HL-60 (cell line): ENCODE measurements at regions not wholly inside any gene's neighbourhood (a gene's known extent, or its start where the extent isn't known, plus 50 kb on each side); places are given as distances from the start of the nearest gene placed in this dataset.
"Not testable (repeated sequence)": the region's sequence is repeated elsewhere in the genome, so short reads cannot be mapped to it uniquely, and the experiment has no call there.

ENCODE experiments used
- DNase-seq, 2 experiments: peaks; one replicate each; pipeline ENCODE4 v3.0.0-alpha.2; 2010 to 2020; ENCODE audit warnings: low read depth in 1 of 2, low spot score in 1 of 2
- H3K27ac ChIP-seq: fragments of 250-450 bp; sonication (Bioruptor Pico); replicated peaks from 2 replicates; pipeline ENCODE4 v1.5.1; 2020; ENCODE audit warnings: mild to moderate bottlenecking, moderate library complexity
- H3K27me3 ChIP-seq: fragments of 250-450 bp; sonication (Bioruptor Pico); 2 replicates; pipeline ENCODE4 v1.5.1; 2021; ENCODE audit warnings: mild to moderate bottlenecking, moderate library complexity; ENCODE audit not compliant: insufficient read depth, poor library complexity, severe bottlenecking
- H3K4me3 ChIP-seq: replicated peaks from 2 replicates; pipeline ENCODE4 v1.5.1; 2011; ENCODE audit warnings: mild to moderate bottlenecking, control low read depth, low read length; ENCODE audit not compliant: insufficient read depth
- CTCF ChIP-seq: IDR thresholded peaks from one replicate; pipeline ENCODE4 v1.5.1; 2011; ENCODE audit warnings: low read length, control low read depth, inconsistent platforms; ENCODE audit not compliant: insufficient read depth
- GABPA ChIP-seq: IDR thresholded peaks from 2 replicates; pipeline ENCODE4 v1.6.1; 2012; ENCODE audit warnings: low read depth
- POLR2AphosphoS5 ChIP-seq: IDR thresholded peaks from 2 replicates; pipeline ENCODE4 v1.6.1; 2012; ENCODE audit warnings: low read depth
- REST ChIP-seq: IDR thresholded peaks from 2 replicates; pipeline ENCODE4 v1.6.1; 2012; ENCODE audit warnings: low read depth; ENCODE audit not compliant: insufficient replicate concordance
- SPI1 ChIP-seq: IDR thresholded peaks from 2 replicates; pipeline ENCODE4 v1.6.1; 2012; ENCODE audit warnings: low read depth, mild to moderate bottlenecking, borderline replicate concordance

DNA sequence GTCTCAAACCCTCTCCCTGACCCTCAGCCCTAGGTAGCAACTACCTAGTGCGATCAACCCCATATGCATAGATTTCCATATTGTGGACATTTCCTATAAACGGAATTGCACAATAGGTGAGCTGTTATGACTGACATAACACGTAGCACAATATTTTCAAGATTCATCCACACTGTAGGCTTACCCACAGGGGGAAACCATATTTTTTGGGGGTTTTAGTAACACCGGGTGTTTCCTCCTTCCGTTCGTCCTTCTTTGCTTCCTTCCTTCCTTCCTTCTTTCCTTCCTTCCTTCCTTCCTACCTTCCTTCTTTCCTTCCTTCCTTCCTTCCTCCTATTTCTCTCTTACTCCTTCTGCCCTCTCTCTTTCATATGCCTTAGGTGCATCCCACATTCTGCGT lies 524.2 kb downstream of the CWH43 start:
- not testable (repeated sequence) for H3K4me3 ChIP-seq, H3K27ac ChIP-seq, DNase-seq, H3K27me3 ChIP-seq

GRCh38 chr4:49511353-49511752 lies 525.3 kb downstream of the CWH43 start:
- DNase-seq = peak in 1 of 2 experiments; percentile 4
- H3K4me3 ChIP-seq, H3K27me3 ChIP-seq, H3K27ac ChIP-seq: not testable (repeated sequence)

- not testable (repeated sequence) for H3K27ac ChIP-seq, H3K27me3 ChIP-seq, H3K4me3 ChIP-seq
- DNase-seq = peak in 1 of 2 experiments; percentile 26
Observed at GRCh38 chr4:49511881-49512491, 525.9 kb downstream of the CWH43 start.

DNA sequence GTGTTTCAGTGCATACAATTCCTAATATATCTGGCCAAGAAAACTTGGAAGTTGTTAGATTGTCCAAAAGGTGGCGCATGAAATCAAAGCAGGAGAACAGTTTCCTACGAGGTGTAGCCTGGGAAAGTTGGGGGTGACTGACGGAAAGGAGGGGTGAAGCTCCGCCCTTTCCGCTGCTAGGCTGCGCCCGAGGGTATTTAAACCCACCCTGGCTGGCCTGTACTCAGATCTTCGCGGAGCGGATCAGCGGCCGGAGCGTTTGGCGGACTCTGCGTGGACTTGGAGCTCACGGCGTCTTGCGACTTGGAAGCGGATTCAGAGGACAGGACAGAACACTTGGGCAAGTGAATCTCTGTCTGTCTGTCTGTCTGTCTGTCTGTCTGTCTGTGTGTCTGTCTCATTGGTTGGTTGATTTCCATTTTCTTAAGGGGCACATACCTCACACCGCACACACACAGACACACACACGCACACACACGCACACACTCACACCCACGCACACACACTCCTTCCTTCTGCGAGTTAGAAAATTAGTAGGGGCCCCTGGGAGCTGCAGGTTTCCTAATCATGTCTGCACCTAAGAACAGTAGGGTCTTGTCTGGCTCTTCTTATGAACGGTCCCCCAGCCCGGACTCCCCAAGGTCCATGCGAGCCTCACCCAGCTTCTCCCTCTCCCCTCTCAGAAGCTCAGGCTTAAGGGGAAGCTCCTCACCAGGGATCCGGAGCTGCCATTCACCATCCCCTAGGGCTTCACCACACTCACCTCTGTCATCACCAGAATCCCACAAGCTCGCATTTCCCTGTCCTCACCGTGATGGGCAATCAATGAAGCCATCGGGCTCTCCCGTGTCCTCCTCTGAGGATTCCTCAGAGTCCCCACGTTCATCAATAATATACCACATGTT lies 526.8 kb downstream of the CWH43 start:
- DNase-seq = peak in 1 of 2 experiments; percentile 25
- not testable (repeated sequence) for H3K27me3 ChIP-seq, H3K27ac ChIP-seq, H3K4me3 ChIP-seq

GRCh38 chr4:49513546-49514115 lies 527.6 kb downstream of the CWH43 start:
- H3K27ac ChIP-seq, DNase-seq, H3K27me3 ChIP-seq, H3K4me3 ChIP-seq: not testable (repeated sequence)

GRCh38 chr4:49514171-49514699 lies 528.2 kb downstream of the CWH43 start:
- not testable (repeated sequence) for H3K4me3 ChIP-seq, H3K27me3 ChIP-seq, H3K27ac ChIP-seq
- DNase-seq = peak in 1 of 2 experiments; percentile 21

DNA sequence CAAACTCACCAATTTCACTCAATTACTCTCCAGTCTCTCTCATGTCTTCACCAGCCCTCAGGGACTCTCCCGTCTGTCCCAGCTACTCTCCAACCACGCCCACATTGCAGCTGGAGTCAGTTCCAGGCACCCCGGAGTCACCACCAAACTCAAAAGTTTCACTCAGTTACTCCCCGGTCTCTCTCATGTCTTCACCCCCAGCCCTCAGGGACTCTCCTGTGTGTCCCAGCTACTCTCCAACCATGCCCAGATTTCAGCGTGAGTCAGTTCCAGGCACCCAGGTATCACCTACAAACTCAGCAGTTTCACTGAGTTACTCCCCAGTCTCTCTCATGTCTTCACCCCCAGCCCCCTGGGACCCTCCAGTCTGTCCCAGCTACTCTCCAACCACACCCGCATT lies 528.8 kb downstream of the CWH43 start:
- DNase-seq = peak in 1 of 2 experiments; percentile 16
- H3K27ac ChIP-seq, H3K4me3 ChIP-seq, H3K27me3 ChIP-seq: not testable (repeated sequence)

GRCh38 chr4:49515241-49515640 lies 529.2 kb downstream of the CWH43 start:
- H3K27ac ChIP-seq, H3K27me3 ChIP-seq, DNase-seq, H3K4me3 ChIP-seq: not testable (repeated sequence)

DNA sequence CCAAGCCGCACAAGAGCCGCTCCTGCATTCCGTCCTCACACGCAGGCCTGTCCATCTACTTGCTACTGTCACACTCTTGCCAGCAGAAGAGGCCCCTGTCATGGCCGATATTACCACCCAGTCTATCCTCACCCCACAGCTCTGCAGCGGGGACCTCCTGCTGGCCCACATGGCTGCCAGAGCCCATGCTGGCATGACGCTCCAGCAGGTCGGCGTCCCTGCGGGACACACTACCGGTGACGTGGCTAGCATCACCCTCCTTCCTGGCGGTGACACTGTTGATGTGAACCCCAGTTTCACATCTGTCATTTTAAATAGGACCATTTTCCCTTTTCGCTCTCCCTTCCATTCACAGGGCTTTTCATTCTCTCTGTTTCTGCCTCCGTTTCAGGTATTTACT lies 530.0 kb downstream of the CWH43 start:
- H3K27ac ChIP-seq, H3K27me3 ChIP-seq, DNase-seq, H3K4me3 ChIP-seq: not testable (repeated sequence)

- Histone ChIP-seq H3K27ac (no peak overlapping the region), H3K27me3 (no peaks in the 10 kb centered on the region), H3K4me3 (no peak overlapping the region)
- DNase-seq = no peak
- TF ChIP-seq GABPA (no peak), CTCF (no peak), REST (no peak), SPI1 (no peak), POLR2AphosphoS5 (no peak)
Observed at GRCh38 chr4:49516796-49517195, 530.7 kb downstream of the CWH43 start.
